IMR-90 (cell line): ENCODE measurements at regions not wholly inside any gene's neighbourhood (a gene's known extent, or its start where the extent isn't known, plus 50 kb on each side); places are given as distances from the start of the nearest gene placed in this dataset.

ENCODE experiments used
- BHLHE40 ChIP-seq: fragments of 150-350 bp; IDR thresholded peaks from 2 replicates; pipeline ENCODE4 v1.6.1; 2016; ENCODE audit warnings: mild to moderate bottlenecking, low read depth, low read length
- CEBPB ChIP-seq: IDR thresholded peaks from 2 replicates; pipeline ENCODE4 v1.6.1; 2012; ENCODE audit warnings: low read depth, low read length, improper control_type of control experiment
- CTCF ChIP-seq: conservative IDR thresholded peaks from 2 replicates; pipeline ENCODE4 v1.5.1; 2012; ENCODE audit warnings: mild to moderate bottlenecking, low read depth, low read length, improper control_type of control experiment
- FOS ChIP-seq: fragments of 150-350 bp; IDR thresholded peaks from 2 replicates; pipeline ENCODE4 v1.6.1; 2016; ENCODE audit warnings: low read depth, low read length
- MAFK ChIP-seq: IDR thresholded peaks from 2 replicates; pipeline ENCODE4 v1.6.1; 2012; ENCODE audit warnings: low read depth, low read length, improper control_type of control experiment
- MAZ ChIP-seq: IDR thresholded peaks from 2 replicates; pipeline ENCODE4 v1.6.1; 2012; ENCODE audit warnings: low read depth, mild to moderate bottlenecking, low read length, improper control_type of control experiment, moderate library complexity, borderline replicate concordance
- MXI1 ChIP-seq: IDR thresholded peaks from 2 replicates; pipeline ENCODE4 v1.6.1; 2012; ENCODE audit warnings: low read depth, mild to moderate bottlenecking, low read length, moderate library complexity, borderline replicate concordance
- POLR2A ChIP-seq: IDR thresholded peaks from 2 replicates; pipeline ENCODE4 v1.6.1; 2012; ENCODE audit warnings: mild to moderate bottlenecking, low read depth, low read length
- RAD21 ChIP-seq: IDR thresholded peaks from 2 replicates; pipeline ENCODE4 v1.6.1; 2012; ENCODE audit warnings: low read length, improper control_type of control experiment
- RCOR1 ChIP-seq: IDR thresholded peaks from 2 replicates; pipeline ENCODE4 v1.6.1; 2012; ENCODE audit warnings: mild to moderate bottlenecking, low read length, improper control_type of control experiment; ENCODE audit not compliant: insufficient replicate concordance
- SMC3 ChIP-seq: fragments of 150-350 bp; IDR thresholded peaks from 2 replicates; pipeline ENCODE4 v1.6.1; 2016; ENCODE audit warnings: low read depth, mild to moderate bottlenecking, antibody characterized with exemption, low read length, moderate library complexity
- USF2 ChIP-seq: fragments of 150-350 bp; IDR thresholded peaks from 2 replicates; pipeline ENCODE4 v1.6.1; 2017; ENCODE audit warnings: mild to moderate bottlenecking, antibody characterized with exemption, low read length, low read depth

GRCh38 chr4:20028645-20029044, 223.1 kb upstream of the SLIT2 start:
- TF ChIP-seq CTCF (no peak), USF2 (no peak), BHLHE40 (no peak), FOS (no peak), CEBPB (no peak), MAZ (no peak), POLR2A (no peak), MXI1 (no peak), RCOR1 (no peak), RAD21 (no peak), MAFK (no peak), SMC3 (no peak)
